HG03045 (cell line): ENCODE measurements at regions not wholly inside any gene's neighbourhood (a gene's known extent, or its start where the extent isn't known, plus 50 kb on each side); places are given as distances from the start of the nearest gene placed in this dataset.
"Not testable (repeated sequence)": the region's sequence is repeated elsewhere in the genome, so short reads cannot be mapped to it uniquely, and the experiment has no call there.

ENCODE experiments used
- ATAC-seq: cut with Tn5 transposase; IDR thresholded peaks from one replicate; pipeline ENCODE4 v1.9.1; 2021; ENCODE audit warnings: mild to moderate bottlenecking, moderate library complexity; ENCODE audit not compliant: unreplicated experiment

- no peak for ATAC-seq
Measured at GRCh38 chr2:83224591-83225200, 1234.4 kb downstream of the SUCLG1 start.

GRCh38 chr2:83221258-83221657 lies 1237.8 kb downstream of the SUCLG1 start:
- ATAC-seq, result no peak

- ATAC-seq, result no peak
Measured at GRCh38 chr2:83217854-83218253, 1241.2 kb downstream of the SUCLG1 start.

GRCh38 chr2:83196225-83196624 lies 1262.9 kb downstream of the SUCLG1 start:
- no peak for ATAC-seq

GRCh38 chr2:83191316-83191715 lies 1267.8 kb downstream of the SUCLG1 start:
- no peak for ATAC-seq

- no peak for ATAC-seq
Measured at GRCh38 chr2:83186105-83186760, 1272.8 kb downstream of the SUCLG1 start.

- not testable (repeated sequence) for ATAC-seq
Measured at GRCh38 chr2:83180862-83181530, 1278.1 kb downstream of the SUCLG1 start.

- no peak for ATAC-seq
Measured at GRCh38 chr2:83176539-83176938, 1282.5 kb downstream of the SUCLG1 start.

GRCh38 chr2:83172841-83173240 lies 1286.2 kb downstream of the SUCLG1 start:
- no peak for ATAC-seq

GRCh38 chr2:83168377-83168776 lies 1290.7 kb downstream of the SUCLG1 start:
- ATAC-seq, result no peak

GRCh38 chr2:83162421-83162820 lies 1296.7 kb downstream of the SUCLG1 start:
- no peak for ATAC-seq

- ATAC-seq, result no peak
Measured at GRCh38 chr2:83160571-83160970, 1298.5 kb downstream of the SUCLG1 start.

- ATAC-seq, result no peak
Measured at GRCh38 chr2:83155826-83156225, 1303.3 kb downstream of the SUCLG1 start.

GRCh38 chr2:83143946-83144345 lies 1315.1 kb downstream of the SUCLG1 start:
- no peak for ATAC-seq

GRCh38 chr2:83142934-83143333 lies 1316.1 kb downstream of the SUCLG1 start:
- no peak for ATAC-seq

- no peak for ATAC-seq
Measured at GRCh38 chr2:83115606-83116005, 1343.5 kb downstream of the SUCLG1 start.

GRCh38 chr2:83115155-83115554 lies 1343.9 kb downstream of the SUCLG1 start:
- no peak for ATAC-seq

GRCh38 chr2:83113953-83114352 lies 1345.1 kb downstream of the SUCLG1 start:
- ATAC-seq, result no peak

- ATAC-seq, result no peak
Measured at GRCh38 chr2:83112858-83113257, 1346.2 kb downstream of the SUCLG1 start.

GRCh38 chr2:83109284-83109683 lies 1349.8 kb downstream of the SUCLG1 start:
- ATAC-seq, result no peak

- ATAC-seq, result no peak
Measured at GRCh38 chr2:83106853-83107252, 1352.2 kb downstream of the SUCLG1 start.

- ATAC-seq, result no peak
Measured at GRCh38 chr2:83104202-83104601, 1354.9 kb downstream of the SUCLG1 start.
